Stimulated activated CD4-positive, alpha-beta T cell treated with anti-CD3 and anti-CD28 coated beads, TNF-alpha, amount 100 ng/mL, for 4 hours (primary cell): ENCODE measurements at regions not wholly inside any gene's neighbourhood (a gene's known extent, or its start where the extent isn't known, plus 50 kb on each side); places are given as distances from the start of the nearest gene placed in this dataset.

Source experiments
- DNase-seq, 3 experiments: peaks; one replicate each; pipeline ENCODE4 v3.0.0-alpha.2; 2020; ENCODE audit warnings: low read depth in 3 of 3

DNA sequence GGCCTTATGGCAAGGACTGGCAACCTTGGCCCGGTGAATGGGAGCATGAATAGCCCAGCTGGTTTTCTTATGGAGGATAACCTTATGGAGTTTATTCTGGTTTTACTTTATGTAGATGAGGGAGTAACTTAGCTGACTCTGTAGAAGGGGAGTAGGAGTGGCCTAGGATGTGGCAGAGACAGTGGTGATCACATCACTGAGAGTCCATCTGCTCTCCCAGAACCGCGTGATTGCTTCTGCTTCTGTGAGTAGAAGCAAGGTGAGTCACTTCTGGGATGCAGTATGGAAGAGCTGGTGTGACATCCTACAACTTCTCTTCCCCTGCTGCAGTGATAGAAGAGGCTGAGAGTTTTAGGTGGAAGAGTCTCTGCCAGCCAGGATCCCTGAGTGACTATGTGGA is 129.2 kb downstream of the RPS24 start:
- DNase-seq: no peak

DNA sequence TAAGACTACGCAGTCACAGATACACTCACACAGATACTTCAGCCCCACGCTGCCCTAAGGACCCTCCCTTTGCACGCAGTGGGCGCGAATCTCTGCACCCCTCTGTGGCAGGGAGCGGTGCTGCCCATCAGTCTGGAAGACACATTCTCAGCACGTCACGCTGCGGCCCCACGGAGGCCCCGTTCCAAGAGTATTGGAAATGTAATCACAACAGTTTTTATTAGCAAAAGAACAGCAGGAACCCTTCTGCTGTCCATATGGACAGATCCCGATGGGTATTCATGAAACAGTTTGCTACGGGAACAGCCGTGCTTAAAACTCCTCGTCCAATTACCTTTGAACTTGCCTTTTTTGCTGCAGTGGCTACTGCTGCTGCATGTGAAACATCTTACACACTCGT is 131.0 kb downstream of the RPS24 start:
- DNase-seq: no peak

DNA sequence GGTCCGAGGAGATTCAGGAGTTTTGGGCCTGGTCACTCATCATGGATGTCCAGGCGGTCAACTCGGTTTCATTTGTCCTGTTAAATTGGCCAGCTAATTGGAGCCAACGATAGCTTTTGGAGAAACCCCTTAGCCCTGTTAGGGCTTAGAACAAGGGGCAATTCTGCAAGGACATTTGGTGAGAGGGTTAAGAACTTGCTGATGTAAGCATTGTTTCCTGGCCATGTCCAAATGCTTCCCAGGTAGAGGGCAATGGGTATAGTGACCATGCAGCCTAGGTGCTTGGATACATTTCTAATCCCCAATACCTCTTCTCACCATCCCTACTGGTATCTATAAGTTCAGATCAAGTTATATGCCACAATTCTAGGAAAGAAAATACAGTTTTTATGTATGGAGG is 131.5 kb downstream of the RPS24 start:
- DNase-seq: no peak

DNA sequence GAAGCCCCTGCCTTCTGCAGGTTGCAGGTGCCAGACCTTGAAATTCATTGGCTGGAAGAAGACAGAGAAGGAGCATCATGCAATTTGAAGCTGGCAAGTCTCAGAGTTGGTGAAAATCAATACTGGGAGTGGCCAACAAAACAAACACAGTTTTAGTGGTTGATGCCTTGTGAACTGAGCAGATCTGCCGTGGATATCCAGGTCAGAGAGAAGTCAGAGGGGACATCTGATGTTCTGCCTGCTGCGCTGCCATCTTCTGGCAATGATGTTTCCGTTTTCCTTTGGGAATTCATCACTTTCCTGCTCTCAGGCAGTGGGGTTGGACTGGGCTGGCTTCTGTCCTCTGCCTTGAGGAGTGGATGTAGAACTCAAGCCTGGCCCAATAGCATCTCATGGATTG is 132.0 kb downstream of the RPS24 start:
- no peak for DNase-seq

DNA sequence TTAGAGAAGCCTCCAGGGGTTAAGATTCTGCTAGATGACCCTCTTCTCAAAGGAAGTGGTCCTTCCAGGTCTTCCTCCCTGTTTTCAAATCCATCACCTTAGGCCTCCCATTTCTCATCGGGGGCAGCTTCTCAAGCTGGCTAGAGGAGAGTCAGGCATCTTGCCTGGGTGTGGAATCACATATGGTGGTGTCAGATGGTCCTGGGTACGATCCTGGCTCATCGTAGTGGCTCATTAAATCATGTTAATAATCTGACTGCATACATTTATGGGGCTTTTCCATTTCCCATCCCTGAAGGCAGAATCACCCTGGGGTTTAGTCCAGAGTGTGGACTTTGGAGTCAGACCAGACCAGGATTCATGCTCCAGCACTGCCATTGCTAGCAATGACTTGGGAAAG is 132.6 kb downstream of the RPS24 start:
- DNase-seq: no peak

DNA sequence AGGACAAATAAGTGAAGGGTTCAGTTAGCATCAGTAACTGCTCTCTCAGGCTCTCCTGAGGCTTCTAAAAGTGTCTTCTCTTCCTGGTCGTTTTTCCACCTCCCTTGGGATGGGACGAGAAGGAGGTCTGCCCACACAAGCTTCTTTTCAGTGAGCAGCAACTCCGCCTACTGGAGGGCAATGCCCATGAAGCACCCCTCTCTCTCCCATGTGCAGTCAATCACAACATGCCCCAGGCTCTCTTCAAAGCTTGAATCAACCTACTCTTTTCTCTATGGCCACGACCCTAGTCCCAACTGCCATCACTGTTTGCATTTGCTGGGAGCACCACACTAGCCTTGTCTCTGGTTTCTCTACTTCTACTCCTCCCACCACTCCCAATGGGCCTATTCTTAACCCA is 135.6 kb downstream of the RPS24 start:
- no peak for DNase-seq

DNA sequence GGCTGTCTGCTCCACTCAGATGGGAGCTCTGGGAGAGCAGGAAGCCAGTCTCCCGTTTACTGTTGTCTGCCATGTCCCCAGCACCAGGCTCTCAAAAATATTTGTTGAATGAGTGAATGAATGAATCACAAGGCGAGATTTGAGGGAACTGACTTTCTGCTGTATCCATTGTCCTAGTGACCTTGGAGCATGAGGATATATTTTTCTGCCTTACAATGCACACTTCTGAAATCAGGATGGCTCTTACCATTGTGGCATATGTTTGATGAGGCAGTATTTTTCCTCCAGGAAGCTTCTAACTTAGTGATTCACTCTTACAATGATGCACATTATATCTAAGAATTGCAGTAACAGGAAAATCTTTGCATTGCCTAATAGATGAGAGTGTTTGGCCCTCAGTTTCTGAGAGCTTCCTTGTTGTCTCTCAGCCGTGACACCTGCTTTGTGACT is 136.4 kb downstream of the RPS24 start:
- no peak for DNase-seq

DNA sequence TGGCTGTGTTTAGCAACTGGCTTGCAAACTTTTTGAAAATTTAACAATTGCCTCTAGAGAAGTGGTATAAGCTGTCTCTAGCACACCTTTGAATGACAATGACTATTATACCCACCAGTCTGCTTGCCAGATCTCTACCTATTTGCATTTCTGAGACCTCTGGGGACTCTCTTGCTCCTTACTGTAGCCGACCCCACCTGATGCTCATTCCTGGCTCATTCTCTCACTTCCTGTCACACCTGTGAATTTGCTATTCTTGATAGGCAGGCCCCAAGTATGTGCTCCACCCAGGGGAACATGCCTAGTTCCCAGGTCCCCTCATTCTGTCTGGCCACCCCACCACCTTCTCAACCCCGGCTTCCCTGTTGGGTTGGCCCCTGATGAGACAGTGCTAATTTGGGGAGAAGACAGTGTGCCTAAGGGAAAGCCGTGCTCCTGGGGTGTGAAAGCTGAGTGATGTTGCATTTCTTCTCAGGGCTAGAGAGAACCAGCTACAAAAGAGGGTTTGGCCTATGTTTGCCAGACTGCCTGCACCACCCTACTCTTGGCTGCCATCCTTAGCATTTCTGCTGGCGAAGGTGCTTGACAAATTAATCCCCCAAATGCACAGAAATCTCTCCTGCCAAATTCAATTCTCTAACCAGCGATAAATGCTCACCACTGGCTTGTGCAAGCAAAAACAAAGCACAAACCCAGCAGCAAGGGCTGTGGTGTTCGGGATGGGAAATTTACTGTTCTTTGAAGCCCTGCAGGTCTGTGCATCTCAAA is 138.2 kb downstream of the RPS24 start:
- no peak for DNase-seq

DNA sequence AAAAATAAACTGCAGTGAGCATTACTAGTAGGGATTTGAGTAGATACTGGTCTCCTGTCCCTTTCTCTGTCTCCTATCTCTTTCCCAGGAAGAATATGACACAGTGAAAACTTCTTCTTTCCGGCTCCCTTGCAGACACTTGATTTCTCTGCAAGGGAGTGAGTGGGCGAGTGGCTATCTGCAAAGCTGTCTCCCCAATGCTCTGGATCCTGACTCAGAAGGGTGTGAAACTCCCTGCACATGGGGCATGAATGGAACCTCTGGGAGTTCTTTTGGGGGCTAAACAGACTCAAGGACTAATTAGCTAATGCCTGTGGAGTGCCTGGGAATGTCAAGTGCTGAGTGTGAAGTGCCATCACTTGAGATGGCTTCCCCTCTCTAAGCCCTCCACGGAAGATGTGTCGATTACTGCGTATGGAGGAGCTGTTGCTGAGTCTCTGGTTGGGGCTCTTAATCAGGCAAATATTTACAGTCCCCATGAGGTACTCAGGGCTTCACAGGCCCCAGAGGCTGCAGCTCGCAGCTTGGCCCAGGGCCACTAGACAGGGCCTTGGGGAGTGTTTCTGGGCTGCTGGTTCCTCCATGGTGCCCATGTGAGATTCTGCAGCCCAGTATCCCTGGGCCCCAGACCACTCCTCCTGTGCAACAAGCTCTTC is 139.8 kb downstream of the RPS24 start:
- no peak for DNase-seq

DNA sequence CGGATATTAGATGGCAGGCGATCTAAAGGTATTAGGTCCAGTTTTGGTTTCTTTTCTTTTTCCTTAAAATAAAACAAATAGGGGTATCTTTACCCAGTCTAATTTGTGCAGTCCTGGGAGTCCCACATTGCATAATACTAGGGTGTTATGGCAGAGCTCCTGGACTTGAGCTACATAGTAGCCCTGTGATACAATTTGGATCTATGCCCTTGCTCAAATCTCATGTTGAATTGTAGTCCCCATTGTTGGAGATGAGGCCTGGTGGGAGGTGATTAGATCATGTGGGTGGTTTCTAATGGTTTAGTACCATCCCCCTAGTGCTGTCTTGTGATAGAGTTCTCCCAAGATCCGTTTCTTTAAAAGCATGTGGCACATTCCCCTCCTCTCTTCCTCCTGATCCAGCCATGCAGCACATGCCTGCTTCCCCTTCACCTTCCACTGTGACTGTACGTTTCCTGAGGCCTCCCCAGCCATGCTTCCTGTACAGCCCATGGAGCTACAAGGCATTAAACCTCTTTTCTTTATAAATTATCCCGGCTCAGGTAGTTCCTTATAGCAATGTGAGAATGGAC is 141.9 kb downstream of the RPS24 start:
- no peak for DNase-seq

DNA sequence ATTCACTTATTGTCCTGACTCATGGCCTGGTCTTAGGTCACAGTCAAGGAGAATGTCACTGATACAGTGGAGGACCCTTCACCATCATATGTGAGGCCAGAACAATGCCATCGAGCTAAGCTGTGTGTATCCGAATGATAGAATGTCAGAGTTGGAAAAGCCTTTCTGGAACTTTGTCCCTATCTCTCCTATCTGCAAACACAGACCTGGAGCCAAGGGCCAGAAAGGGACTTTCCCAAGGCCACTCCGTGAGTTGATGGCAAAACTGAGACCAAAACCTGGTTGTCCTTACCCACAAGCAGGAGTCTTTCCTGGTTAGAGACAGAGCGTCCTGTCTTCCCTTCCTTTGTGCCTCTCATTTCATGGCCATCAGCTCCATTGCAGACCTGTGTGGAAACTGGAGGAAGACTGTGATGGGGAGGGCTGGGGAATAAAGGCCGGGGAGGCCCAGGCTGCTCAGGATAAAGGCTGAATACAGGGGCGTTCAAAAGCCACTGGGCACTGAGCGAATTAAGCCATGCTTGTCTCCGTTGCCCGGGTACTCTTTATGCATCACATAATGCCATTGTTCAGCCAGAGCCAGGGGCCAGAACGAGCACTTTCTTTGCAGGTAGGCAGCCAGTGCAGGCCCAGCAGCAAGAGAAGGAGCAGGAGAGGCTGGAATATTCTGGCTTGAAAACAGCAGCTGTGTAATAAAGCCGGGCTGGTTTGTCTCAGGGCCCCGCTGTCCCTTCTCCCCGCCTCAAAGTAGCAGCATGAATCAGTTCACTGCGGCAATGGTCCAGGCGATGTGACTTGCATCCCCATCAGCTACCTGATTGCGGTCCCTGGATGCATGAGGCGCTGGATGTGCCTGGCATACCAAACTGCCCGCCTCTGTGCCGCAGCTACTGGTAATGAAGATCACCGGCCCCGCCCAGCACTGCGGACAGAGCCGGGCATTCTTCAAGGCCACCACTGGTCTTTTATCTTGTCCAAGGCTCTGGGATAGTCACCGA is 143.0 kb downstream of the RPS24 start:
- DNase-seq: no peak

DNA sequence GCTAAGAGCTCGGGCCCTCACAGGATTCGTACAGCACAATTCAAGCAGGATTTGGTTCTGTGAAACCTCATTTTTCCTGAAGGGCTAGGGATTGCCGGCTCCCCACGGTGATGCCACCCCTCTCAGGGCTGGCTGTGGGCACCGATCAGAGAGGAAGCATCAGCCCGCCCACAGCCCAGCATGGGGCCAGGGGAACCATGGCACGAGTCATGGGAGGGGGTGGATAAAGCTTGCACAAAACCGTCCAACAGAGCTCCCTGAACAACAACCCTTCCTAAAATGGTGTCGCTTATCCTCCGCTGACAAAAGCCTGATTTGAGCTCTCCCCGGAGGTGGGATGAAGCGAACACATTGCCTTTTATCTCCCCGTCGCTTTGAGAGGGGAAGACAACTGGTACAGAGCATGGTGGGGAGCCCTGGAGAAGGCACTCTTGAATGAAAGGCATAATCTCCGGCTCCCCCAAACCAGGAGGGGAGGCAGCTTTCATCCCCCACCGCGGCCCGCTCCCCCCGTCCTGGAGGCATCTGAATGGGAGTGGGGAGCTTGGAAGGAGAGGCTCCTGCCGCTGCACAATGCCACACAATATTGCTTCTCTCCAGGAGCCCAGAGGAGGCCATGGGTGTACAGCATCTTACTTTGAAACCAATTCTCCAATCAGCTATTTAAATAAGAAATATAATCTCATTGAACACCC is 144.0 kb downstream of the RPS24 start:
- no peak for DNase-seq

DNA sequence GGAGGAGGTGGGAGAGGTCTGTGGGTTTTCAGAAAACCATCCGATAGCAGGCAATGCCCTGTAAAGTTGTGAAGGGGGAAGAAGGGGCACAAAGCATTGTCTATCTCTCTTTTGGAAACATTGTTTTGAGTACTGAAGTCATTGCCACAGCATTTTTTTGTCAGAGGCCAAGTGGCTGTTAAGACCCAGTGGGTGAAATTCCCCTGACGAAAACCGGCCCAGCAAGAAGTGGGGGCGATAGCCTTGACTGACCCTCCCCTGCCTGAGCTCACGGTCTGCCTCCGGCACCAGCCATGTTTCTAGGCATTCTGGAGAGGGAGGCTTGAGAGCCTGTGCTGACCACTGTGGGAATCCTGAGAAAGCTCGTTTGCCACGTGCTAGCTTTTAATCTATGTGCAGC is 144.7 kb downstream of the RPS24 start:
- DNase-seq: no peak

DNA sequence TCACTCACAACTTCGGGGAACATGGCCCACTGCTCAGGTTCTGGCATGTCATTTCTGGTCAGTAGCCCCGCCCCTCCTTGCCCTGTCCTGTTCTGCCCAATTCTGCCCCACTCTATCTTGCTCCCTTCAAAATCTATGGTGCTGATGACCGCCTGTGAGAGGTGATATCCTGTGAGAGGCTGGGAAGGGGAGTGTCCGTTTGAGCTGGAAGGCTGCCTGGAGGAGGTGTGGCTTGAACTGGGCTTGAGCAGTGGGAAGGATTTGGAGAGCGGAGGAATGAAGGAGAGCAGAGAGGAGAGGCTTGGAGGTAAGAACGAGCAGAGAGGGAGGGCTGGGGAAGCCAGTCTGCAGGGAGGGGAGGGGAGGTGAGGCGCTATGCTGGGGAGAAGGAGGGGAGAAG is 145.3 kb downstream of the RPS24 start:
- DNase-seq: no peak

DNA sequence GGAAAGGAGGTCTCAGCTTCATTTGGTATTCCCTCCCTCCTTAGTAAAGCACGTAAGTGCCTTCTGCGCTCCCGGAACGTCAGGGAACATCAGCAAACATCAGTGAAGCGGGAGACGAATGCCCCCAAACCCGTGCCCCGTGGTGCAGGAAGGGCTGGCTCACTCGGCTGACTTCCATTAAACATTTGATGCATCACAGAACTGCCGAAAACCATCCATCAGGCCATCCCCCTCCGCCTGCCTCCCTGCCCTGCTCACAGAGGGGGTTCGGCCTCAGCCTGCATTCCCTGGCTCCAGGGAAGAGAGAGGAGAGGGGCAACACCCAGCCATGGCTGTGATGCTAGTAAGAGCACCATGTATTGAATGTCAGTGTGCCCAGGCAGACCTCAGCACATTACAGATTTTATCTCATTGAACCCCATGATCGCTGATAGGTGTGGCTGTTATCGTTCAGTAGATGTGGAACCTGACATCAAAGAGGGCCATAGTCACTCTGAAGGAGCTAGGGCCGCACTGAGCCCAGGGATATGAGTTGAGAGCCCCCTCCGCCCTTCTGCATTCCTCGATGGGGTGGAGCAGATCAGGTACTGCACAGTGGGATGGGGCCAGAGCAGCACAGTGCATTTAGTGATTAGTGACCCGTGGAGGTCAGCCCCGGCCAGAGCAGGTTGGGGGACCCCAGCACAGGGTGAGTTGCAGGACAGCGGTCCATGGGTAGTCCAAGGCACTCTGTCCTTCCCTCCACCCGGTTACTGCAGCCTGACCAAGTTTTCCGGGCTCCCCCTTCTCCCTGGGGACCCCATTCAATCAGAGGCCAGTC is 146.4 kb downstream of the RPS24 start:
- DNase-seq: no peak

DNA sequence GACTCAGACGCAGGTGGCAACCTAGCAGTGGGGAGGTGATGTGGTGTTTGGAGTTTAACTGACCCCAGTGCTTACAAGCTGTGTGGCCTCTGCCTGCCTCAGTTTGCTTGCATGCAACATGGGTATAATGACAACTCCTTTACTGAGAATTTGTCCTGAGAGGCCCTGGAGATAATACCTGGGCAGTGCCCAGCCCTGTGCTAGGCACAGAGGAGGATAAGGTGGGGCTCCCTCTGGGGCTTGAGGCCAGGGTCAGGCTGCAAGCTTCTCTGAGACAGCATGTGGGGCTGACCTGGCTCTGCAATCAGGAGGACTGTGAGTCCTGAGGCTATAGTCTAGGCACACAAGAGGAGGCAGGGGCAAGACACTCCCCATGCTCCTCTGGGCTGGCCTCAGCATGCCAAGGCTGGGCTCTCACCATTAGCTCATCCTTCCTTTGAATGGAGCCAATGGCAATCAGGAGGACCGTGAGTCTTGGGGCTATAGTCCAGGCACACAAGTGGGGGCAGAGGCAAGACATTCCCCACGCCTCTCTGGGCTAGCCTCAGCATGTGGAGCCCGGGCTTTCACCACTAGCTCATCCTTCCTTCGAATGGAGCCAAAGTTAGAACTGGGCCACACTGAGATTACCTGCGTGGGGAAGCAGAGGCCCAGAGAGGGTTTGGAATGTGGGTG is 147.9 kb downstream of the RPS24 start:
- no peak for DNase-seq

DNA sequence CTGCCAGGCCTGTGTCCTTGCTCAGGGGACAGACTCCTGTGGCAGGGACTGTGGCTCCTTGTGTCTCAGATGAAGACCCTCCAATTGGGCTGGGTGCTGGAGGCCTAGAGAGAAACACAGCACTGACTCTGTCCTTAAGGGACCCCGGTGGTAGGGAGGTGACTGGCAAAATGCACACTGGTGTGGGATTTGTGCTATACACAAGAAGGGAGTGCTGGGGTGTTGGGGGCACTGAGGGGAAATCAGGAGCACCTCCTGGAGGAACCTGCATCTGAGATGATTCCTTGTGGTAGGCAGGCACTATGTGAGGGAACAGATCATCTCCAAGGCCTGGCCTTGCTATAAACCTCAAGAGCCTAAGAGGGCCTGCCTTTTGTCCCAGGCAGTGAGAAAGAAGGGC is 149.2 kb downstream of the RPS24 start:
- DNase-seq: no peak

DNA sequence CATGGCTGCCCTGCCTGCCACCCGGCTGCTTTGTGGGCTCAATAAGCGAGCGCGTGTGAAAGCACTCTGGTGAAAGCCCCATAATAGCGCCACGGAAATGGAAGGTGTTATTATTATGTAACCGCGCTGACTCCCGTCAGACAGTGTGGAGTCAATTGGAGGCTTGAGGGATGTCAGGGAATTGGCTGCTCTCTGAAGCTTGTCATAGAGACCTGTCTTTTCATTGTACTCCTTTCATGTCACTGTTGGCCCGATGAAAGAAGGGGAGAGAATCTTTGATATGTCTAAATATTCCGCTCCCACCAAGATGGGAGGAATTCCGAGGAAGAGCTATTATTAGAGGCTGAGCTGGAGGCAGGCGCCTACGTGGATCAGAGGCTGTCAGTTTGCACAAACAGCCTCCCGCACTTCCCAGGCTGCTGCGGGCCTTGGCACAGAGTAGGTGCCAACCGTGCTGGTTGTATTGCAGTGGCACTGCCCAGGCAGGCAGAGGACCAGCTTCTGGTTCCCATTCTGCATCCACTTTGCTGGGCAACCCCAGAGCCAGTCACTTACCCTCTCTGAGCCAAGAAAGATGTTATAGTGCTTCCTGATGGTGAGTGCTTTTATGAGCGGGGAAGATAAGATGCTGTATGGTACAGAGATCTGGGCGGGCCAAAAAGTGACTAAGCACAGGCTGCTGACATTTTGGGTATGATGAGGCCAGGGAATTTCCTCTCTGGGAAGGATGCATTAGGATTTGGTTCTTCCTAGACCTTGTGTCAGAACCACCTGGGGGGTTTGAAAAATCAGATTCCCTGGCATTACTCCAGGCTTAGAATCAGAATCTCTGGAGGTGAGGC is 151.4 kb downstream of the RPS24 start:
- DNase-seq: no peak

DNA sequence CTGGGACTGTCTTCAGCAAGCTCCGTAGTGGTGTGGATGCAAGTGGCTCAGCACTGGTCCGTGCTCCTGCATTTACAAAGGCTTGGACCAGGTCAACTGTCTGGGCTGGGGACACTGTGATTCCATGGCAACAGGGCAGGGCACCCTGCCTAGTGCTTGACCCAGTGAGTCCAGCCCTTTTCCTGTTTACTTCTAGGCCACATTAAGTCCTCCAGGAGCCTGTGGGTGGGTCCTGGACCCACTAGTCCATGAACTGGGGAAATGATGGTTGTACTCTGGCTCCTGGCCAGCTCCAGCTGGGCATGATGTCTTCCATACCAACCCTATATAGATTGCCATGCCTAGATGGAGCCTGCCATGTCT is 152.0 kb downstream of the RPS24 start:
- DNase-seq: no peak
